ENCODE measurements at regions not wholly inside any gene's neighbourhood (a gene's known extent, or its start where the extent isn't known, plus 50 kb on each side); places are given as distances from the start of the nearest gene placed in this dataset.
"Not testable (repeated sequence)": the region's sequence is repeated elsewhere in the genome, so short reads cannot be mapped to it uniquely, and the experiment has no call there.

GRCh38 chrY:3491423-3491822, 87.4 kb upstream of the TGIF2LY start:
- DNase-seq: peak in 1 of 2 experiments; percentile 2

GRCh38 chrY:3494539-3494938, 84.3 kb upstream of the TGIF2LY start:
- not testable (repeated sequence) for DNase-seq

- DNase-seq: peak; percentile 0 to 4
Measured at GRCh38 chrY:3527040-3527439, 51.8 kb upstream of the TGIF2LY start.

All from activated CD4-positive, alpha-beta T cell treated with anti-CD3 and anti-CD28 coated beads, Interleukin-2, amount 50 U/mL, for 48 hours (primary cell).